Stimulated activated CD4-positive, alpha-beta T cell treated with anti-CD3 and anti-CD28 coated beads, TNF-alpha, amount 100 ng/mL, for 4 hours (primary cell): ENCODE measurements at regions not wholly inside any gene's neighbourhood (a gene's known extent, or its start where the extent isn't known, plus 50 kb on each side); places are given as distances from the start of the nearest gene placed in this dataset.

Experiments used
- DNase-seq, 3 experiments: peaks; one replicate each; pipeline ENCODE4 v3.0.0-alpha.2; 2020; ENCODE audit warnings: low read depth in 3 of 3

GRCh38 chr4:13054420-13054970 is 429.6 kb downstream of the RAB28 start:
- DNase-seq = no peak

- no peak for DNase-seq
Observed at GRCh38 chr4:13047591-13047990, 436.5 kb downstream of the RAB28 start.

- DNase-seq = no peak
Observed at GRCh38 chr4:13036841-13037240, 447.3 kb downstream of the RAB28 start.

- no peak for DNase-seq
Observed at GRCh38 chr4:13032936-13033335, 451.2 kb downstream of the RAB28 start.

- DNase-seq = no peak
Observed at GRCh38 chr4:13024147-13025105, 459.7 kb downstream of the RAB28 start.

GRCh38 chr4:13007802-13008470 is 476.2 kb downstream of the RAB28 start:
- no peak for DNase-seq

GRCh38 chr4:12993923-12994322 is 490.2 kb downstream of the RAB28 start:
- no peak for DNase-seq

- no peak for DNase-seq
Observed at GRCh38 chr4:12987284-12987683, 496.9 kb downstream of the RAB28 start.

GRCh38 chr4:12979797-12980196 is 504.3 kb downstream of the RAB28 start:
- no peak for DNase-seq

GRCh38 chr4:12978310-12978709 is 505.8 kb downstream of the RAB28 start:
- DNase-seq = no peak

GRCh38 chr4:12975511-12975910 is 508.6 kb downstream of the RAB28 start:
- no peak for DNase-seq

GRCh38 chr4:12973522-12973921 is 510.6 kb downstream of the RAB28 start:
- DNase-seq = no peak

GRCh38 chr4:12968345-12968744 is 515.8 kb downstream of the RAB28 start:
- no peak for DNase-seq

GRCh38 chr4:12966726-12967125 is 517.4 kb downstream of the RAB28 start:
- DNase-seq = no peak

- no peak for DNase-seq
Observed at GRCh38 chr4:12965334-12965733, 518.8 kb downstream of the RAB28 start.

- no peak for DNase-seq
Observed at GRCh38 chr4:12963912-12964311, 520.2 kb downstream of the RAB28 start.

- no peak for DNase-seq
Observed at GRCh38 chr4:12963291-12963690, 520.8 kb downstream of the RAB28 start.

GRCh38 chr4:12961713-12962112 is 522.4 kb downstream of the RAB28 start:
- no peak for DNase-seq

GRCh38 chr4:12958436-12958835 is 525.7 kb downstream of the RAB28 start:
- DNase-seq = no peak

GRCh38 chr4:12957108-12957507 is 527.0 kb downstream of the RAB28 start:
- no peak for DNase-seq

- no peak for DNase-seq
Observed at GRCh38 chr4:12956026-12956425, 528.1 kb downstream of the RAB28 start.

GRCh38 chr4:12949719-12950490 is 534.2 kb downstream of the RAB28 start:
- no peak for DNase-seq
